Activated CD4-positive, alpha-beta T cell treated with anti-CD3 and anti-CD28 coated beads for 48 hours (primary cell): ENCODE measurements at regions not wholly inside any gene's neighbourhood (a gene's known extent, or its start where the extent isn't known, plus 50 kb on each side); places are given as distances from the start of the nearest gene placed in this dataset.

Source experiments
- DNase-seq: peaks from one replicate; pipeline ENCODE4 v3.0.0-alpha.2; 2020

GRCh38 chr11:80625563-80625962 lies 1184.7 kb upstream of the TENM4 start:
- DNase-seq: no peak

DNA sequence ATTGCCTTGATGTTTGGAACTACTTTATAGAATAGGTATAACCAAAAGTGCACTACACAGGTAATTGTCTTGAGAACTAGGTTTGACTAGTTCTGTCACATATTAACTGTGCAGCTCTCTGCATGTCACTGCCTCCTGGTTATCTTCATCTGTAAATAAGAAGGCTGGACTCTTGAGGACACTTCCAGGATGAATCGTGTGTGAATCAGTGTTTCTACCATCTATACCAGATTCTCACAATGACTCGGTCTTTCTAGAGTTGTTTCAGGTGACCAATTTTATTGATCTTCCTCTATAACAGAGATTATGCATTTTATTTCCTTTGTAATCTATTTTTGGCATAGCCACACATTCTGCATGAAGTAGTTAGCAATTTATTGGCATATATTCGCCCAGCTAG lies 1181.0 kb upstream of the TENM4 start:
- DNase-seq: no peak

DNA sequence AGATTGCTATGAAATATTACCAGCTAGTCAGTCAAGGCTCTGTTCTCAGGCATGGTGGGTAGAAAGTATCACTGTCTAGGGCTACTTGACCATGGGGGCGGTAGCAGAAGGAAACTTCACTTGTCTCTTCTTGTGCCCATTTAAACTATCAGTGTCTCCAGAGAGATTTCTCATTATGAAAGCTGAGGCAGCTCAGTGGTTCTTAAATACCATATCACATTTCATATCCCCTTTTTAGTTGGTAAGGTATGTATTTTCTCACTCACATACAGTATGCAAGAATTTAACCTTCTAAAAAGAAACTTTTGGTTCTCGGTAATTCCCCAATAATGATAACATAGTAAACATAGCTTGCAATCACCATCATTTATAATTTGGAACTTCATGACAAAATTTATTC lies 1180.0 kb upstream of the TENM4 start:
- no peak for DNase-seq

GRCh38 chr11:80617156-80617555 lies 1176.3 kb upstream of the TENM4 start:
- no peak for DNase-seq

DNA sequence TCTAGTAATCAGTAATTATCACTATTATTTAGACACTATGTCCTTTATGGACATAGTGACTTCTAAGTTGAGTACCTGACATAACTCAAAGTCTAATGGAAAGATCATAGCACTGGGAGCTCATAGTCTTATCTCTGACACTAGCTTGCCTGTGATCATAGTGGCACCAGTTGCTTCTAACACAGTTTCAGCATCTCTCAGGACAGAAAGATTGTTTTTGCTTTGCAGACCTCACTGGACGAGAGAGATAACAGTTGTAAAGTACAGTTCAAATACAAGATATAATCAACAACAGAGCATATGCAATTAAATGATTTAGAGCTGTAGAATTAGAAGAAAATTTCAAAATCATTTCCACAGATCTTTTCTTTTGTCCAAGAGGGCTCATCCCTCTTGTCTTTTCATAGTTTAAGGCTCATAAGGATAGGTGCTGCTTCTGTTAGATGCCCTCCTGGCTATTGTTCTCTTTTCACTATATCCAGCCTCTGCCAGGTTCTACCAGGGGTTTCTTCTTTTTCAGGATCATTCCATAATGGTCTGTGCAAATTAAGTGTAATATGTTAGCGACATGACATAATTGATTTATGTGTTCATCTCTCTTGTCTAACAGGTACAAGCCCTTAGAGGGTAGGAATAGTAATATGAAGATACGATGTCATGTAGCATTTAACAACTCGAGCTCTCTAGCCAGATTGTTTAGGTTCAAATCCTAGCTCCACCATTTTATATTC lies 1175.4 kb upstream of the TENM4 start:
- DNase-seq: no peak

DNA sequence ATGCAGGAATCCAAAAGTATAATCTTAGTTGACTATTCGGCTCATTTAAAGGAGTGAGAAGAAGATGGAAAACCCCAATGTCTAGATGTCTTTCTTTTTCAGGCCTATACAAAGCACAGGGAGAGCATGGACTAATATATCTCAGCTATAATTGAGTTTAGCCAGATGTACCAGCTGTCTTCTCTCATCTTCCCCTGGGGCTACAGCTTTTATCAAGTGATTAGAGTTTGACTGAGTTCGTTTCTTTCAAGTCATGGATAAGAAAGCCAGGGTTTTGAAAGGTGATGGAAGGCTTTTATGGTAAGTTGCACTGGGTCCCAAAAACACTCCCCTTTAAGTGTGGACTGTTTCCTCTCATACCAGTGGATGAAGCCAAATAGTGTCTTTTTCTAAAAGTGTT lies 1172.8 kb upstream of the TENM4 start:
- no peak for DNase-seq

- DNase-seq: no peak
These were observed 1169.7 kb upstream of the TENM4 start for GRCh38 chr11:80610516-80610915.

DNA sequence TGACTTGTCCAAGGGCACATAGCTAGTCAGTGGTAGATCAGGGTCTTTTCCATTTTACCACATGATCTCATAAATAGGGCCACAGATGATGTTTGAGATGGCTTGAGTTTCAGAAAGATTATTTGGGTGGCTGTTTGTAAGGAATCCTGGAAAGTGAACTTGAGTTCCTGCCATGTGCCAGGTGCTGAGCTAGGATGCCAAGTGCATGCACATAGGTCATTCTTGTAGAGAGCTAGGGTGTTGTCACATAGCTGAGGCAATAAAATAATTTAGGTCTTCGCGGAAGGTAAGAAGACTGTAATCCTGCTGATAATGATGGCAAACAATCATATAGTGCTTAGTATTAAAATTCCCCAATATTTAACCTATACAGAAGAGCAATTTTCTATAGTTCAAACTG lies 1162.6 kb upstream of the TENM4 start:
- DNase-seq: no peak

GRCh38 chr11:80598905-80599304 lies 1158.1 kb upstream of the TENM4 start:
- DNase-seq: no peak

- DNase-seq: no peak
These were observed 1155.5 kb upstream of the TENM4 start for GRCh38 chr11:80596291-80596810.

GRCh38 chr11:80595011-80595410 lies 1154.2 kb upstream of the TENM4 start:
- no peak for DNase-seq

DNA sequence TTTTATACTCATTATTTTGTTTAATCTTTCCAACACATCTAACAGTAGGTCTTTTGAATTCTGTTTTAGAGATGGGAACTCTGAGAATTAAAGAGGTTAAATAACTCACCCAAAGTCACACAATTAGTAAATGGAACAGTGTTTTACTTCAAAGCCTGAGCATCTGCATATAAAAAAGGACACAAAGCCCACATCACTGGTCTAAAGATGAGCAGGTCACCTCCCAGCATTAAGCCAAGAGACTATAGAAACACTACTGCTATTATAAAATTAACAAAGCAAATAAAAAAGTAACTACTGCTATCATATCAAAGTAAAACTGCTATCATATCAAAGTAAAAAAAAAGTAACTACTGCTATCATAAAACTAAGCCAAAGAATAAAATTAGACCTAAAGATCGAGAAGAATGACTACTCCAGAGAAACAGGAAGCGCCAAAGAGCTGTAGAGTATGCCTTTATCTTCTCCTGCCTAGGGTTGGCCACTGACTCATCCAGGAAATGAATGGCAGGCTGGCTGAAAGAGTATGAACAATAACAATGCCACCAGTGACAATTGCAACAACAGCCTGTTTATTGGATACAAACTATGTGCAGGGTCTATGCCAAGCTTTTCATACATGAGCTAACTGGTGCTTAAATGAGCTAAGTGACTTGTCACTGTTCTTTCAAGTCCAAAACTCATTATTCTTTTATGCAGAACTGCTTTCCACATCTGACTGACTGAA lies 1153.0 kb upstream of the TENM4 start:
- DNase-seq: no peak

GRCh38 chr11:80592546-80592945 lies 1151.7 kb upstream of the TENM4 start:
- DNase-seq: no peak

- DNase-seq: no peak
These were observed 1147.1 kb upstream of the TENM4 start for GRCh38 chr11:80587906-80588305.

DNA sequence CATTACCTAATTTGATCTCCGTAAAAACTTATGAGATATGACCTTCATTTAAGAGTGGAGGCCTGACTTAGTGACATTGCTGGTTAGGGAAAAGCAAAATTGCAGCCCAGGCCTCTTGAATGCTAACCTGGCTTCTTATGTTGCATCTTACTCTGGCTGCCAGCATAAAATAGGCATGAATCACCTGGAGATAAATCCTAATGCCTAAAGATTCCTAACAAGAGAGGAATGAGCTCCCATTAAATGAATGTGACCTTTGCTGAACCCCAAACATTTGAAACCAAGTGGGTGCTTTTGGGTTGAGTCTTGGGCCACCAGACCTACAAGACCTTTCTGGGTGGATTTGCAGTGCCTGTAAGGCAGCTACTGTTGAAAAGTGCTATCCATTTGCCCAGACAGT lies 1145.6 kb upstream of the TENM4 start:
- DNase-seq: no peak

DNA sequence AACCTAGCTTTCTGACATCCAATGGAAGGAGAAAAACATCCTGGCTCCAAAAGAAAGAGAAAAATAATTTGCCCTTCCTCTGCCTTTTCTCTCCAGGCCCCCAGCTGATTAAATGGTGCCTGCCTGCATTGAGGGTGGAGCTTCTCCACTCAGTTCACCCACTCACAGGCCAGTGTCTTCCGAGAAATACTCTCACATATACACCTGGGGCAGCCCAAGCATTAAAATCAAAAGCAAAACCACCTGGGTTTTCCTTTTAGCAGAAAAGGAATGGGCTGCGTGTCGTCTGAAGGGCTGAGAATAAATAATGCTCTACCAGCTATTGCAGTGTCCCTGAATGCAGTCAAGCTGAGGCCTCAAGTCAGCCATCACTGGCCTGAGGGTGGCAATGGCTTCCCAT lies 1143.8 kb upstream of the TENM4 start:
- no peak for DNase-seq

DNA sequence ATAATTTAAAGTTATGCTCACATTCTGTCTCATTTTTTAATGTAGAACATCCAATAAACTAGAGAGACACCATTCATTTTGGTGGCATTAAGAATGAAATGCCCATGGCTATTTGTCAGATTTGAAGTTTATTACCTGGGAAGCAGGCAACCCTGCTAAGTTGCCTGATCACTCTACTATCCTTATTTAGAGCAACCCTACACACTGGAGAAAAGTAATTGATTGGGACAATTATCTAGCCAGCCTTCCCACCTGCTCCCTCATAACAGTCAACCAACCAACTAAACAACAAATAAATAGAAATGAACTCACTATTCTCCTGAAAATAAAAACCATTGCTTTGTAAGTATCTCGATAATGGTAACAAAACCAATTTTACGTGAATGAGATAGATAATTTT lies 1129.0 kb upstream of the TENM4 start:
- no peak for DNase-seq

- DNase-seq: no peak
These were observed 1124.4 kb upstream of the TENM4 start for GRCh38 chr11:80565231-80565630.

DNA sequence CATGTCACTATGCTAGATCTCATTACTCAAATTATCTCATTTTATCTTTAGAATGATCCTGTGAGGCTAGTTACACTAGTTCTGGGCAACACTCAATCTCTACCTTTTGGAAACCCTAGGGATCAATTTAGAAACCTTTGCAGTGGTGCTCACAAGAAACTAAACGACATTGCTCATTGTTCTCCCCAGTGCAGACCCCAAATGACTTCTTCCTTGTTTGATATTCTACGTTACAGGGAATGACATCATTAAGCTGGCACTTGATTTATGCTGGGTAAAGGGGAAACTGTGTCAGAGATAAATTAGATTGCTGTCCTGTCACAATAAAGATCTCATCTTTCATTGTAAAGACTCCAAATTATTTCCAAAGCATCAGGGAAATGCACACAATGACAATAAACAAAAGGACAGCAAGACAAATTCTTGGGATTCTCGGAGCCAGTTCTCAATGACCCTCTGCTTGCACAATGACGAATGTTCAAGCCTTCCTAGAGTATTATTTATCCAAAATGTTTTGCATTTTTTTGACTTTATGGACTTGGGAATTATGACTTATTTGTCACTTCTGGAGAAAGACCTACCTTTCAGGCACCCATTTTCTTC lies 1121.8 kb upstream of the TENM4 start:
- DNase-seq: no peak

DNA sequence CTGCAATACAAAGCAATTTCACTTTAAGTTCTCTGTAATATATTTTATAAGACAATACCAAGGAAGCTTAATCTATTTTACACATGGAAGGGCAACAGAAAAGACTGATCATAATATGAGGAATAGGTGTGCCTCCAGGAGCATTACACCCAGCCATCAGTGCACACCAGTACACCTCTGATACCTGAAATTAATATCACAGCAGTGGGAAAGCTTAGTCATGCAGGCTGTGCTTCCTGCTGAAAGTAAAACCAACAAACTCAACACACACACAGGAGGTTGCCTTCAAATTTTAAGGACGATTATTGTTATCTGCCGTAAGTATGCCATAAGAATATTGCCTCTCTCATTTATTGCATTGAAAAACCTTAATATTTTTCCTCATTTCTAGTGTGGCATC lies 1119.1 kb upstream of the TENM4 start:
- no peak for DNase-seq

DNA sequence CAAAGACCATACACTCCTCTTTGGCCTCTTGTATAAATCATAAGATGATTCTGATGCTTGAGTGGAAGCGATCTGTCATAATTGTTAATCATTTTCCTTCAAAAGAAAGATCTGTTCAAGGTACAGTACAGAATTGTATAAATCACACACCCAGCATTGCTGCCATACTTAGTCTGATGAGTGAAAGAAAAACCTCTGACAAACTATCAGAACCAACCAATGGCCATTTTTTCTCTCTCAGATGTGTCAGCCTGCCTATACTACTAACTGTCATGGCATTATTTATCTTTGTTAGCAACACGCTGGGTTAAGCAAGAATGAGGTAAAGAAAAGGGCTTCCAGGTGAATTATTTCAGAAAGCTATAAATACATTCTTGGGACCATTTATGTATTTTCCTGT lies 1112.7 kb upstream of the TENM4 start:
- no peak for DNase-seq

DNA sequence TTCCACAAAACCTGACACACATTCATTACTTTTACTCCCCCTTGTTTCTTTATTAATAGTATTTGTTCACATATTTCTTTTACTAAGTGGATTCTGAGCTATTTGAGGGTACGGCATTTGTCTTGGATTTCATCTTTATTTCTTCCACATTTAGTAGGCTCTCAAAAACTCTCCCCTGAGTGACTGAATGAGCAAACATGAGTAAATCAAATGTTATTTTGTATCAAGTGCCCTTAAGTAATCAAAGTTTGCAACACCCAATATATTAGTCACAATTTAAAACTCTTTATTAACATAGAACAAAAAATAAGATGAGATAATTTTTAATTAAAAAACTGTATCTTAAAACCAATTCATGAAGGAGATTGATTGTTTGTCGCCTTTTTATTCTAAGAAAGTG lies 1101.9 kb upstream of the TENM4 start:
- no peak for DNase-seq

DNA sequence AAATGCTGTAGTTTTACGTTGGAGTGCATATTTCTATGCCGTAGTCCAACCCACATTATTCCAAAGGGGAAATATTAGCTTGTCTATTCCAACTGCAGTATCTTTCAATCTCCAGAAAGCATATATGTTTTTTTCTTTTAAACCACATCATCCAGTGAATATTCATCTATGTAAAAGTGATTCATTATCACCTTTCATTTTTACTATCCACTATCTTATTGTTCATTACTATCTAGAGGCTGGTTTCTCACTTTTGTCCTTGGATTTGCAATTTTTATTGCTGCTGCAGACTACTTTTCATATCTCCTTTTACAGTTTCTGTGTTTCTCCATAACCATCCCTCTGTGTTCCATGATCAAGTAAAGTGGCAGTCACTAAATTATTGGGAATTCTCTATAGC lies 1097.2 kb upstream of the TENM4 start:
- DNase-seq: no peak

DNA sequence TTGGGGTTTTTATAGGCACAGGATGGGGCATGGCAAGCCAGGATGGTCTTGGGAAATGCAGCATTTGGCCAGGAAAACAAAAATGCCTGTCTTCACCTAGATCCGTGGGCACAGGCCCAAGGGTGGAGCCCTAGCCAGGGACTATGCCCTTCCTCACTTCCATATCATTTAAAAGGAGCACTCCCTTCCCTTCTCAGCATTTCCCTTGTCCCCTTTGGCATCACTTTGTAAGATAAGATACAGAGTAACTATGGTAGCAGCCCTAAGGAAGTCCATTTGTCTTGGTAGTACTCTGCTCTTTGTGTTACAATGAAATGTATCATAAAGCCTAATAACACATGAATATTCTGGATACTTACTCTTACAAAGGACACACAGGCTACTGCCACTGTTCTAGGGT lies 1092.6 kb upstream of the TENM4 start:
- no peak for DNase-seq
